ENCODE measurements at regions not wholly inside any gene's neighbourhood (a gene's known extent, or its start where the extent isn't known, plus 50 kb on each side); places are given as distances from the start of the nearest gene placed in this dataset.

GRCh38 chr21:38751379-38752050 lies 54.2 kb upstream of the ETS2 start:
- no peaks in the 10 kb centered on the region for H3K9me3 ChIP-seq (ENCODE audit: control insufficient read depth, insufficient read depth, low read depth, low read length)
- H3K4me1 ChIP-seq (ENCODE audit: control insufficient read depth, insufficient read depth, low read length), result no peaks in the 10 kb centered on the region
- ChIA-PET POLR2A (no interaction called here), CTCF (interaction anchor here (1.0 kb wide), 1 partner anchor 15 kb away, joined by 4 read pairs; no protein-coding TSS in a partner anchor)
- TF ChIP-seq ZXDB (tag by site-specific recombination; IDR thresholded peaks at IDR 0.05) (no peak), ZNF10 (tag by site-specific recombination; IDR thresholded peaks at IDR 0.05) (no peak), ZNF692 (tag by site-specific recombination; IDR thresholded peaks at IDR 0.05) (no peak), HOXD13 (CRISPR knock-in tag; IDR thresholded peaks at IDR 0.05; ENCODE audit: borderline replicate concordance) (no peak), ZFHX2 (tag by site-specific recombination; conservative IDR thresholded peaks at IDR 0.05) (no peak), MYNN (tag by site-specific recombination; IDR thresholded peaks at IDR 0.05; ENCODE audit: borderline replicate concordance) (no peak), PBX3 (CRISPR knock-in tag; IDR thresholded peaks at IDR 0.05) (no peak), BCL11A (tag by site-specific recombination; IDR thresholded peaks at IDR 0.05; ENCODE audit: low read depth) (no peak), ZNF548 (tag by site-specific recombination; IDR thresholded peaks at IDR 0.05) (no peak), ZNF449 (tag by site-specific recombination; IDR thresholded peaks at IDR 0.05) (no peak)
- no peak overlapping the region for H3K4me3 ChIP-seq (ENCODE audit: low read depth, low read length)
- H3K27ac ChIP-seq (ENCODE audit: extremely low read depth, low read depth, low read length), result no peak overlapping the region
- no peaks in the 10 kb centered on the region for H3K36me3 ChIP-seq (ENCODE audit: control insufficient read depth in 2 of 2, insufficient read depth in 1 of 2, low read length in 2 of 2)

GRCh38 chr21:38752051-38752505 lies 53.7 kb upstream of the ETS2 start:
- no peak for TF ChIP-seq ZNF433 (tag by site-specific recombination; IDR thresholded peaks at IDR 0.05; ENCODE audit: low read depth)
- TF ChIP-seq BCL11A (tag by site-specific recombination; IDR thresholded peaks at IDR 0.05; ENCODE audit: low read depth), result no peak
- TF ChIP-seq ZBTB21 (tag by site-specific recombination; IDR thresholded peaks at IDR 0.05), result no peak
- no peak for TF ChIP-seq ZNF843 (tag by site-specific recombination; IDR thresholded peaks at IDR 0.05)
- TF ChIP-seq ZNF791 (tag by site-specific recombination; IDR thresholded peaks at IDR 0.05), result no peak
- TF ChIP-seq ZNF645 (tag by site-specific recombination; IDR thresholded peaks at IDR 0.05), result no peak
- TF ChIP-seq ZNF155 (tag by site-specific recombination; IDR thresholded peaks at IDR 0.05), result no peak
- TF ChIP-seq ZNF354C (tag by site-specific recombination; IDR thresholded peaks at IDR 0.05; ENCODE audit: borderline replicate concordance, low read depth), result no peak
- TF ChIP-seq FEZF1 (tag by site-specific recombination; IDR thresholded peaks at IDR 0.05), result no peak
- TF ChIP-seq ZNF654 (tag by site-specific recombination; IDR thresholded peaks at IDR 0.05; ENCODE audit: low read depth), result no peak
- TF ChIP-seq ZNF169 (tag by site-specific recombination; IDR thresholded peaks at IDR 0.05), result no peak
- no peak for TF ChIP-seq ZNF18 (tag by site-specific recombination; IDR thresholded peaks at IDR 0.05)
- no peak for TF ChIP-seq ZNF324 (tag by site-specific recombination; IDR thresholded peaks at IDR 0.05)
- TF ChIP-seq ZNF707 (tag by site-specific recombination; IDR thresholded peaks at IDR 0.05), result no peak
- no peak for TF ChIP-seq ZBTB20 (tag by site-specific recombination; IDR thresholded peaks at IDR 0.05)
- TF ChIP-seq ZNF596 (tag by site-specific recombination; IDR thresholded peaks at IDR 0.05), result no peak
- Histone ChIP-seq H3K4me1 (ENCODE audit: control insufficient read depth, insufficient read depth, low read length) (no peaks in the 10 kb centered on the region), H3K9me3 (ENCODE audit: control insufficient read depth, insufficient read depth, low read depth, low read length) (no peaks in the 10 kb centered on the region), H3K36me3 (ENCODE audit: control insufficient read depth in 2 of 2, insufficient read depth in 1 of 2, low read length in 2 of 2) (no peaks in the 10 kb centered on the region), H3K27ac (ENCODE audit: extremely low read depth, low read depth, low read length) (no peak overlapping the region), H3K4me3 (ENCODE audit: low read depth, low read length) (no peak overlapping the region)
- CTCF ChIA-PET, result interaction anchor here (0.6 kb wide), 1 partner anchor 18 kb away, joined by 4 read pairs; no protein-coding TSS in a partner anchor
- POLR2A ChIA-PET, result no interaction called here
